ENCODE measurements at regions not wholly inside any gene's neighbourhood (a gene's known extent, or its start where the extent isn't known, plus 50 kb on each side); places are given as distances from the start of the nearest gene placed in this dataset.

- DNase-seq: no peak
Observed at GRCh38 chr16:85173981-85174751, 61.9 kb upstream of the CIBAR2 start.

GRCh38 chr16:85174871-85175723, 62.8 kb upstream of the CIBAR2 start:
- DNase-seq: no peak

GRCh38 chr16:85175724-85176233, 63.5 kb upstream of the CIBAR2 start:
- DNase-seq: no peak

GRCh38 chr16:85176541-85177447, 64.5 kb upstream of the CIBAR2 start:
- DNase-seq: no peak

DNA sequence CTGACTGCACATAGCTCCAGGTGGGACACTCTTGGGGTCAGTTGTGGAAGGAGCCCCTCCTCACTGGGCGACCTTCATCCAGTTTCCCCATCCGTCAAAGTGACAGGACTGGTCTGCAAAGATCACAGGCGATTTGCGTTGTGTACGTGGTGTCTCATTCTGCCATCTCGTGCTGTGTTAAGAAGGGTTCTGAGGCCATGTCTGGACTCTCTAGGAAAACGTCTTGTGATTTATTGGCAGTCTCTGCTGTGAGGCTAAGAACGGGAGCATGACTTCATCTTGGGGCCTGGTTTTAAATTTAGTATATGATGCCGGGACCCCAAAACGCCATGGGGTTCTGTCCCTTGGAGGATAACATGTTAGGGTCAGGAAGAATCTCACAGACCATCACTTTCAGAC, 65.2 kb upstream of the CIBAR2 start:
- no peak for DNase-seq

DNA sequence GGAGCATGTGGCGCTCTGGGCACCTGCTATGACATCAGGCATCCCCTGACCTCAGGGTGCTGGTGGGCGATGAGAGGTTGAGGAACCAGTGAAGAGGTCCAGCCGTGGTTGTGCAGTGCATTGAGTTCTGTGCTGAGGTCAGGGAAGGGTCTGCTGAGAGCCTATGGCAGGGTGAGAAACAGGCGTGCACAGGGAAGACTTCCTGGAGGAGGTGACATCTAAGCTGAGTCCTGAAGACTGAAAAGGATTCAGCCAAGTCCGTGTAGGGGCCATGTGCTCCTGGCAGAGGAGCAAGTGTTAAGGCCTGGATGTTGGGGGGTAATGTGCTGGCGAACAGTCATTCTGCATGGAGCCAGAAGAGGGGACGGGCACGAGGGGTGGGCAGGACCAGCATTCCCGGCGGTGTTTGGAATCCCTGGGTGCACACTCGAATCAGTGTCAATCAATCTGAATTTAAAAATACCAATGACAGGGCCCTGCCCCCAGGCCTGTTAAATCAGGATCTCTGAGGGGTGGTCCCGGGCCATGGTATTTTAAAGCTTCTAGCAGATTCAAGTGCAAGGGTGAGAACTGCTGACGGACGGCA, 65.8 kb upstream of the CIBAR2 start:
- no peak for DNase-seq

DNA sequence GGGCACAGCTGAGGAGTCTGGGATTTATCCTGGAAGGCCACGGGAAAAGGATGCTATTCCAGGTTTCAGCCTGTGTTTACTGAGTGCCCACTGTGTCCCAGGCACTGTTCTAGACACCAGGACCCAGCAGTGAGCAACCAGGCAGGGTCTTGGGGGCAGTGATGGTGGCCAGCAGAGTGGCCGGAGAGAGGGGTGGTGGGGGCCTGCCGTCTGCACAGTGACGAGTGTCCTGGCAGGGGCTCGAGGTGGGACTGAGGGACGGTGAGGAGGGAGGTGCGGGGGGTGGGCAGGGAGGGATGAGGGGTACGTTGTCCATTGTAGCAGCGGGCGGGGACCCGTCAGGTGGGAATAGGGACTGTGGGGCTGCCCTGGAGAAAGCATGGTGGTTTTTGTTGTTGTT, 66.3 kb upstream of the CIBAR2 start:
- no peak for DNase-seq

- no peak for DNase-seq
Observed at GRCh38 chr16:85179344-85180046, 67.2 kb upstream of the CIBAR2 start.

GRCh38 chr16:85180047-85180826, 68.0 kb upstream of the CIBAR2 start:
- no peak for DNase-seq

GRCh38 chr16:85180827-85181738, 68.8 kb upstream of the CIBAR2 start:
- no peak for DNase-seq

GRCh38 chr16:85181739-85182129, 69.5 kb upstream of the CIBAR2 start:
- DNase-seq: no peak

DNA sequence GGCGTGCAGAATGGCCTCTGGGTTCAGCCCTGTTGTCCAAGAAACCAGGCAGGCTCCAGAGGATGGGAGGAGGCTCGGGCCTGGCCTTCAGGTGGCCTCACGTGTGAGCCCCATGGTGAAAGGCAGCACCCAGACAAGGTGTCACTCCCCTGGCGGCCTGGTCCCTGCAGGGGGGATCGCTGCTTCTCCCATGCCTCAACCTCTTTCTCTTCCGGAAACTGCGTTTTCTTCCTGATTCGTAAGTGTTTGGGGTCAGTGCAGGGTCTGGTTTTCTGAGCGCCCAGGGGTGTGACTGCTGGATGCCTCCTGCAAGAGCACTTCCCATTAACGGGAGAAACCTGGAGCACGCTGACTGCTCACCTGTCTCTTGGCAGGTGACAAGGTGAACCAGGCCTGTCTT, 70.0 kb upstream of the CIBAR2 start:
- no peak for DNase-seq

DNA sequence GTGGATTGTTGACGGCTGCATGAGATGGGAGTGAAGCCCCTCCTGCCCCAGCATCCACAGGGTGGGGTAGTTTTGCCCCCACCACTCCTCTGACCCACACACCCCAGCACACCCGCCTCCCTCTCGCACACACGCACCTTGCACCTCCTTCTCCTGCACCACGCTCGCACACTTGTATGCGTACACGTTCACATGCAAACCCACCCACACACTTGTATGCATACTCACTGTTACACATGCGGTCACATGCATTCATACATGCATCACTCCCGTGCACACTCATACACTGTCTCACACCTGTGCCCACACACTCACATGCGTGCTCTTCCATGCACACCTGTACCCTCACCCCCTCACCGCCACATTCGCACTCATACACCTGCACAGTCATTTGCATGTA, 70.5 kb upstream of the CIBAR2 start:
- DNase-seq: no peak

DNA sequence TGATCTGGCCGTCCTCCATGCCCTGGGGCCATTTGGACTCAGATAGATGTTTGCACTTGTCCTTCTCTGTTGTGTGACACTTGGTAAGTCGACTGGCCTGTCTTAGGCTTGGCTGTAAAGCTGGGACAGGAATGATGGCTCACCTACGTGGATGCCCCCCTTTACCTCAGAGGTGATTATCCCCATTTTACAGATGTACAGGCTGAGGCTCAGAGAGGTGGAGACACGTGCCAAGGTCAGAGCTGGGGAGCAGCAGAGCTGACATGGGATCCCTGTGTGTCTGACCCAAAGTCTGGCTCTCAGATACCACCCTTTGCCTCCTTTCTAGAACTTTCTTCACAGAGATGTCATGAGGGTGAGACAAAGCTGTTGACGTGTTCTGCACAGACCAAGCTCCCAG, 71.3 kb upstream of the CIBAR2 start:
- no peak for DNase-seq

GRCh38 chr16:85184404-85184803, 72.1 kb upstream of the CIBAR2 start:
- DNase-seq: no peak

DNA sequence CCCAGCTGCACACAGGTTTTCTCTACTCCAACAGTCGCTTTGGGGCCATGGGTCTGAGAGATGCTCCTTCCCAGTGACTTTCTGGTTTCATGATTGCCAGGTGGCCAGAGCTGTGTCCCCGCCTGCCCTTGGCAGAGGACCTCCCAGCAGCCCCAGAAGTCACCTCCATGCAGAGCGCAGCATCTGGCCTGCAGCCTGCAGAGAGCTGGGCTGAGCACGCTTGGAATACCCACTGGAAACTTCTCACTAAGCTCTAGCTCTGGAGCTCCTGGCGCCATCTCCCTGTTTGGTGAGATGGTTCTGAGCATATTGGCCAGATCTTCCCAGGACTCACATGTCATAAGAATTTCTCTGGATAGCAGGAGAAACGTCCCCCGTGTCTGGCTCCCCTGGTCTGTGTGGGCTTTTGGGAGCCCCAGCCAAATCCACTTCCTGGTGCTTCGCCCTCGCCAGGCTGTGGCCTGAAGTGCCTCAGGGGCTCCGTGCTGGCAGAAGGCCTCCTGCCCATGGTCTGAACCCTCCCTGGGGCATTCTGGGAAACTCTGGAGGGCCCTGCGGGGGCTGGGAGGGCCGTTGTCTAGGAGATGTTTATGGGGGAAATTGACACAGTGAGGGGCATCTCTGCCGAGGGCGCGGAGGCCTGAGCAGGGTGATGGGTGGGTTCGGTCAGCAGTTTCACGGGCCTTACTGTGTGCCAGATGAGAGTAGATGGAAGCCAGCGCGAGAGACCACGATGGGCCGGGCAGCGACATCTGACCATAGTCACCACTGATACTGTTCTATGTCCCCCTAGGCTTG, 73.2 kb upstream of the CIBAR2 start:
- no peak for DNase-seq

DNA sequence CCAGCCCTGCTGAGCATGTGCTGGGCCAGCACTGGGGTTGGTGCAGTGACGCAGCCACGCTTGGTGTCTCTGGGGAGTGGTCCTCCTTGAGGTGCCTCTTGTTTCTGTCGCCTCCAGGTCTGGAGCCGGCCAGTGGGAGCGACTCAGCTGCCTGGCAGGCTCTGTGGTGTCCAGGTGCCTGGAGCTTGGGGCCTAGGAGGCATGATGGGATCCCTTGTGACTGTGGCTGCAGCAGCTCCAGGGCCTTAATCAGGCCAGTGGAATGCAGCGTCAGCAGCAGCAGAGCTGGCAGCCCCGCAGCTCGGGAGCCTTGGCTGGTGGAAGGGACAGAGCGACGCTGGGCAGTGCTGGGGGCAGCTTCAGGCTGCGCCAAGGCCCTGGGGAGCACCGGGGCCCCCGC, 74.7 kb upstream of the CIBAR2 start:
- no peak for DNase-seq

- no peak for DNase-seq
Observed at GRCh38 chr16:85187447-85187846, 75.2 kb upstream of the CIBAR2 start.

DNA sequence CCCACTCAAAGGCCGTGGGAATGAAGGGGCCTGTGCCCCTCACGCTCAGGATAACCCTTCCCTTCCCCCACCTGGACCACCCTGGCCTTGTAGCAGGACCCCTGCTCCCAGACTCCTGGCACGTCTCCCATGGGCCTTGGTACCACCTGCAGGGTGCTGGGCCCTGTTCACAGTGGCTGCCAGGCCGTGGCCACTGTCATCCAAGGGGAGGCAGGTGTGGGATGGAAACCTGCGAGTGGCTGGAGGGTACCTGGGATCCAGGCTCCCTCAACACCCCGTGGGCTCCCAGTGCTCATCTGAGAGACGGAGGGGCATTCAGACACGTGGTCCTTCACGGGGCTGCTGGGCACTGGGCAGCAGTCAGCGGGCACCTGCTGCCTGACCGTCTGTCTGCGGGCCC, 75.6 kb upstream of the CIBAR2 start:
- no peak for DNase-seq
